Activated naive CD4-positive, alpha-beta T cell treated with anti-CD3 and anti-CD28 coated beads, Interleukin-2, amount 10 ng/mL, durations not matched to agents 7 days and 5 days (primary cell): ENCODE measurements at regions not wholly inside any gene's neighbourhood (a gene's known extent, or its start where the extent isn't known, plus 50 kb on each side); places are given as distances from the start of the nearest gene placed in this dataset.

ENCODE experiments used
- CTCF ChIA-PET: fragments of 350-600 bp; sonication (Branson Sonifier 250); formaldehyde crosslinking; loops from one replicate; lab custom pipeline; 2021; ENCODE audit warnings: antibody characterized with exemption; lab: Charles Lee
- DNase-seq: peaks from one replicate; pipeline ENCODE4 v3.0.0-alpha.2; 2020
- H3K27ac Mint-ChIP-seq: one replicate; pipeline ENCODE4 v1.8.0; 2021; ENCODE audit warnings: mild to moderate bottlenecking, moderate library complexity, mixed read lengths
- H3K27me3 Mint-ChIP-seq: one replicate; pipeline ENCODE4 v1.8.0; 2021; ENCODE audit warnings: mild to moderate bottlenecking, mixed read lengths
- H3K36me3 Mint-ChIP-seq: one replicate; pipeline ENCODE4 v1.8.0; 2021; ENCODE audit warnings: mixed read lengths
- H3K4me1 Mint-ChIP-seq: one replicate; pipeline ENCODE4 v1.8.0; 2021; ENCODE audit warnings: mixed read lengths
- H3K4me3 Mint-ChIP-seq: one replicate; pipeline ENCODE4 v1.8.0; 2021; ENCODE audit warnings: mild to moderate bottlenecking, moderate library complexity, mixed read lengths
- H3K9me3 Mint-ChIP-seq: one replicate; pipeline ENCODE4 v1.8.0; 2021; ENCODE audit warnings: mixed read lengths

- no peak for DNase-seq
- H3K4me1 Mint-ChIP-seq, result no peaks in the 10 kb centered on the region
- H3K9me3 Mint-ChIP-seq, result no peaks in the 10 kb centered on the region
- H3K4me3 Mint-ChIP-seq, result no peak overlapping the region
- no peak overlapping the region for H3K27ac Mint-ChIP-seq
- CTCF ChIA-PET, result no interaction called here
- H3K27me3 Mint-ChIP-seq, result no peaks in the 10 kb centered on the region
- no peaks in the 10 kb centered on the region for H3K36me3 Mint-ChIP-seq
Observed at GRCh38 chrX:98637451-98637850, 1753.7 kb downstream of the RPA4 start.

- Mint-ChIP-seq H3K4me1 (no peaks in the 10 kb centered on the region), H3K9me3 (no peaks in the 10 kb centered on the region)
- CTCF ChIA-PET, result no interaction called here
Observed at GRCh38 chrX:98646351-98646750, 1762.6 kb downstream of the RPA4 start.

GRCh38 chrX:98654565-98654964 lies 1755.5 kb downstream of the PCDH19 start:
- H3K27ac Mint-ChIP-seq, result no peak overlapping the region
- H3K9me3 Mint-ChIP-seq, result peaks cover 2% of the 10 kb centered on the region
- no peak for DNase-seq
- no peaks in the 10 kb centered on the region for H3K4me1 Mint-ChIP-seq
- no peaks in the 10 kb centered on the region for H3K36me3 Mint-ChIP-seq
- CTCF ChIA-PET, result no interaction called here
- no peak overlapping the region for H3K4me3 Mint-ChIP-seq
- H3K27me3 Mint-ChIP-seq, result no peaks in the 10 kb centered on the region

More at GRCh38 chrX:98646351-98646750, 1762.6 kb downstream of the RPA4 start:
- H3K36me3 Mint-ChIP-seq, result no peaks in the 10 kb centered on the region
- DNase-seq, result no peak
- H3K27me3 Mint-ChIP-seq, result no peaks in the 10 kb centered on the region
- no peak overlapping the region for H3K27ac Mint-ChIP-seq
- H3K4me3 Mint-ChIP-seq, result no peak overlapping the region
